Calu3 (cell line): ENCODE measurements at regions not wholly inside any gene's neighbourhood (a gene's known extent, or its start where the extent isn't known, plus 50 kb on each side); places are given as distances from the start of the nearest gene placed in this dataset.

Experiments used
- BruUV-seq: library from RNA; stranded (reverse); fragments of 400-500 nt; replicated peaks from 2 replicates; lab custom pipeline; 2021; lab: Mats Ljungman, UMichigan
- CTCF ChIA-PET: fragments of 300-600 bp; sonication (Branson Sonifier 250); formaldehyde crosslinking; loops from one replicate; lab custom pipeline; 2022; ENCODE audit warnings: antibody characterized with exemption; lab: Charles Lee
- DNase-seq: peaks from one replicate; pipeline ENCODE4 v3.0.0; 2022
- H3K27ac Mint-ChIP-seq: one replicate; pipeline ENCODE4 v1.8.0; 2022; ENCODE audit warnings: mixed read lengths; ENCODE audit not compliant: unreplicated experiment
- H3K27me3 Mint-ChIP-seq: one replicate; pipeline ENCODE4 v1.8.0; 2022; ENCODE audit warnings: mixed read lengths; ENCODE audit not compliant: unreplicated experiment
- H3K36me3 Mint-ChIP-seq: one replicate; pipeline ENCODE4 v1.8.0; 2022; ENCODE audit warnings: mild to moderate bottlenecking, moderate library complexity, mixed read lengths; ENCODE audit not compliant: insufficient read depth, unreplicated experiment
- H3K4me1 Mint-ChIP-seq: one replicate; pipeline ENCODE4 v1.8.0; 2022; ENCODE audit warnings: mild to moderate bottlenecking, low read depth, mixed read lengths; ENCODE audit not compliant: unreplicated experiment
- H3K4me3 Mint-ChIP-seq: one replicate; pipeline ENCODE4 v1.8.0; 2022; ENCODE audit warnings: mild to moderate bottlenecking, low read depth, moderate library complexity, mixed read lengths; ENCODE audit not compliant: unreplicated experiment
- H3K9me3 Mint-ChIP-seq: one replicate; pipeline ENCODE4 v1.8.0; 2022; ENCODE audit warnings: low read depth, mixed read lengths; ENCODE audit not compliant: unreplicated experiment
- intact Hi-C: fragments of 100-400 bp; cut with micrococcal nuclease; formaldehyde crosslinking; loops from one replicate; pipeline ENCODE4 v1.10.0; 2022; ENCODE audit not compliant: unreplicated experiment
- TF ChIP-seq, protein P1 (sequence below): fragments of 200-600 bp; IDR thresholded peaks from one replicate; pipeline ENCODE4 v1.8.0; 2022; ENCODE audit warnings: antibody characterized with exemption; ENCODE audit not compliant: unreplicated experiment

GRCh38 chr14:47949006-47949405, 273.6 kb upstream of the MDGA2 start:
- intact Hi-C loops: no loop called here
- Mint-ChIP-seq H3K27ac (no peak overlapping the region), H3K4me1 (no peaks in the 10 kb centered on the region), H3K27me3 (no peaks in the 10 kb centered on the region), H3K36me3 (no peaks in the 10 kb centered on the region), H3K4me3 (no peak overlapping the region), H3K9me3 (peaks cover 3% of the 10 kb centered on the region)
- no peak for DNase-seq
- TF ChIP-seq, protein P1, sequence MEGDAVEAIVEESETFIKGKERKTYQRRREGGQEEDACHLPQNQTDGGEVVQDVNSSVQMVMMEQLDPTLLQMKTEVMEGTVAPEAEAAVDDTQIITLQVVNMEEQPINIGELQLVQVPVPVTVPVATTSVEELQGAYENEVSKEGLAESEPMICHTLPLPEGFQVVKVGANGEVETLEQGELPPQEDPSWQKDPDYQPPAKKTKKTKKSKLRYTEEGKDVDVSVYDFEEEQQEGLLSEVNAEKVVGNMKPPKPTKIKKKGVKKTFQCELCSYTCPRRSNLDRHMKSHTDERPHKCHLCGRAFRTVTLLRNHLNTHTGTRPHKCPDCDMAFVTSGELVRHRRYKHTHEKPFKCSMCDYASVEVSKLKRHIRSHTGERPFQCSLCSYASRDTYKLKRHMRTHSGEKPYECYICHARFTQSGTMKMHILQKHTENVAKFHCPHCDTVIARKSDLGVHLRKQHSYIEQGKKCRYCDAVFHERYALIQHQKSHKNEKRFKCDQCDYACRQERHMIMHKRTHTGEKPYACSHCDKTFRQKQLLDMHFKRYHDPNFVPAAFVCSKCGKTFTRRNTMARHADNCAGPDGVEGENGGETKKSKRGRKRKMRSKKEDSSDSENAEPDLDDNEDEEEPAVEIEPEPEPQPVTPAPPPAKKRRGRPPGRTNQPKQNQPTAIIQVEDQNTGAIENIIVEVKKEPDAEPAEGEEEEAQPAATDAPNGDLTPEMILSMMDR: no peak
- BruUV-seq: no TSS peak
- CTCF ChIA-PET: no interaction called here

GRCh38 chr14:47935332-47935731, 259.9 kb upstream of the MDGA2 start:
- Mint-ChIP-seq H3K27ac (no peak overlapping the region), H3K4me1 (no peaks in the 10 kb centered on the region), H3K36me3 (no peaks in the 10 kb centered on the region), H3K4me3 (no peak overlapping the region), H3K9me3 (peaks cover 8% of the 10 kb centered on the region), H3K27me3 (no peaks in the 10 kb centered on the region)
- no peak for DNase-seq
- intact Hi-C loops: no loop called here
- TF ChIP-seq, protein P1: no peak
- BruUV-seq: no TSS peak
- CTCF ChIA-PET: no interaction called here

DNA sequence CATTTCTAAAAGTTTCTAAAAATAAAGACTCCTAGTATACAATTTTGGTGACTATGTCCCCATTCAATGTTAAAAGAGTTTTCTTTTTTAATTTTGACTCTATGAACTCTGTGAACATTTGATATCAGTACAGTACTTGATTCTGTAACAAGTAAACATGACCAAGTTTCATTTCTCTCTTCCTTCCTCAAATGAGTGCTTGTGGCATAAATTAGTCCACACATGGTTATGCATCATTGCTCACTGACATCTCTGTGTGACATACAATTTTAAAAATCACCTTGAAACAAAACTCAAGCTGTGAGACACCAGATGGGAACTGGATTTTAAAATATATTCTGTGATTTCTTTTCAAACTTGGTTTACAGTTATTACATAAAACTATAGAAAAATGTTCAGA, 253.9 kb upstream of the MDGA2 start:
- H3K27me3 Mint-ChIP-seq: no peaks in the 10 kb centered on the region
- H3K27ac Mint-ChIP-seq: no peak overlapping the region
- peaks cover 8% of the 10 kb centered on the region for H3K9me3 Mint-ChIP-seq
- DNase-seq: no peak
- H3K4me3 Mint-ChIP-seq: no peak overlapping the region
- CTCF ChIA-PET: no interaction called here
- intact Hi-C loops: no loop called here
- TF ChIP-seq, protein P1: no peak
- no TSS peak for BruUV-seq
- no peaks in the 10 kb centered on the region for H3K4me1 Mint-ChIP-seq
- no peaks in the 10 kb centered on the region for H3K36me3 Mint-ChIP-seq

- CTCF ChIA-PET: no interaction called here
- no TSS peak for BruUV-seq
- intact Hi-C loops: no loop called here
- no peak overlapping the region for H3K4me3 Mint-ChIP-seq
- TF ChIP-seq, protein P1: no peak
- H3K36me3 Mint-ChIP-seq: no peaks in the 10 kb centered on the region
- no peaks in the 10 kb centered on the region for H3K27me3 Mint-ChIP-seq
- no peaks in the 10 kb centered on the region for H3K4me1 Mint-ChIP-seq
- no peak overlapping the region for H3K27ac Mint-ChIP-seq
- no peak for DNase-seq
- peaks cover 2% of the 10 kb centered on the region for H3K9me3 Mint-ChIP-seq
These were observed 245.7 kb upstream of the MDGA2 start for GRCh38 chr14:47921133-47921532.
